Occipital lobe (tissue), 1 donor: ENCODE measurements at regions not wholly inside any gene's neighbourhood (a gene's known extent, or its start where the extent isn't known, plus 50 kb on each side); places are given as distances from the start of the nearest gene placed in this dataset.
"Not testable (repeated sequence)": the region's sequence is repeated elsewhere in the genome, so short reads cannot be mapped to it uniquely, and the experiment has no call there.

ENCODE experiments used
- DNase-seq: peaks from one replicate; lab custom pipeline; 2025; lab: John Stamatoyannopoulos, UW

DNA sequence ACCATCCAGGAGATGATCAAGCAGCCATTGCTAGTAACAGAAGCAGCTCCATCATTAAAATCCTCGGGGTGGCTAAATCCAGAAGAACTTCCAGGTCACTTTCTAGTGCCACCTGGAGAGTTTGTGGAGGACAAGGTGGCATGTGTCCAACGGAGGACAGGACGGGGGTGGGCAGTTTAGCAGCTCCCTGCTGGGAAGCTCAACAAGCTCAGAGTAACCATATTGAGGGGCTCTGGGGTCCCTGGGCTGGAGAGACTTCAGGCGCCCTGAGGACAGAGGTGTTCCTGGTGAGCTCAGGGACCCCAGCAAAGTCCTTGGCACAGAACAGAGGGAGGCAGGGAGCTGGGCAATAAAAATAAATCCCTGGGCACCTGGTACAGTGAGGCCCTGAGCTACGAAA lies 140.0 kb upstream of the FHL2 start:
- no peak for DNase-seq

DNA sequence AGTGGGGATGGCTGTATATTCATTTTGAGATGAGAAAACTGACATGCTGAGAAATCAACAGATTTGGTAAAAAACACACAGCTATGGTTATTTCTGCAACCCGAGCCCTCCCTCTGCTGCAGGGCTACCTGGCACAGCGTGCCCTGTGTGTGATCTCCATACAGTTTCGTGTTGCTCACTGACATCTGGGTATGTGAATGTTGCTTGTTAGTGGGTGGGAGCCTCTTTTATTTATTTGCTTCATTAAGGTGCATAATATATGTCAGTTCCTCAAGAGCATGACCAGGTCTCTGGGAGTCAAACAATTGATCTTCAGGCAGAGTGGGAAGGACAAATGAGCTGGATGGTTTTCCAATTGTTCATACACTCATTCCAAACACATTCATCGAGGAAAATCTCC lies 139.1 kb upstream of the FHL2 start:
- DNase-seq: no peak

DNA sequence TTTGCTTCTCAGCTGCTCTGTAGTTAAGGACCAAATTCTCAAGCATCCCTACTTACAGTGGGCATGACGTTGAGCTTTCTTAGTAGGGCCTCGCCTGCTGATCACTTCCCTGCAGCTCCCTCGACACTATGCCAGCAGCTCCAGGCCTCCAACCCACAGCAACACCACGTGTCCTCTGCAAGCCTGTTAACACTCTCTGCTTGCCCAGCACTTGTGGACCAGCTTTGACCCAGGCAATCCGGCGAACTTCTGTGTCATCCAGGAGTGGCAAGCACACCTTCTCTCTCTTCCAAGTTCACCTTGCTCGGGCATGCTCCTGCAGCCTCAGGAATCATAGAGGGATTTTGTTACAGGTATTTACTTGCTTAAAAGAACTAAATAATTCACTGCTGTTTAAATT lies 138.6 kb upstream of the FHL2 start:
- no peak for DNase-seq

DNA sequence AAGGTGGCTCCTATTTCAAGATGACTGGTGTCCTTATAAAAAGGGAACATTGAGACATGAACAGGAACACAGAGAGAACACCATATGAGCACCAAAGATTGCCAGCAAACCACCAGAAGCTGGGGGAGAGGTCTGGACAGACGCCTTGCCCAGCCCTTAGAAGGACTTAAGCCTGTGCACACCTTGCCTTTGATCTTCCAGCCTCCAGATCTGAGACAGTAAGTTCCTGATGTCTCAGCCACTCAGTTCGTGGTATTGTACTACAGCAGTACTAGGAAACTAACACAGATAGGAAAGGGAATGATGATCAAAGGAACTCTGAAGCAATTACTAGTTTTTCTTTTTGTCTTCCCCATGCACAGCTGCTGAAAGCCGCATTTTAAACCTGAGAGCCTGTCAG lies 137.3 kb upstream of the FHL2 start:
- DNase-seq: no peak

DNA sequence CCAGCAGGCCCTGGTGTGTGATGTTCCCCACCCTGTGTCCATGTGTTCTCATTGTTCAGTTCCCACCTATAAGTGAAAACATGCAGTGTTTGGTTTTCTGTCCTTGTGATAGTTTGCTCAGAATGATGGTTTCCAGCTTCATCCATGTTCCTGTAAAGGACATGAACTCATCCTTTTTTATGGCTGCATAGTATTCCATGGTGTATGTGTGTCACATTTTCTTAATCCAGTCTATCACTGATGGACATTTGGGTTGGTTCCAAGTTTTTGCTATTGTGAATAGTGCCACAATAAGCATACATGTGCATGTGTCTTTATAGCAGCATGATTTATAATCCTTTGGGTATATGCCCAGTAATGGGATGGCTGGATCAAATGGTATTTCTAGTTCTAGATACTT lies 130.4 kb upstream of the FHL2 start:
- DNase-seq: not testable (repeated sequence)

DNA sequence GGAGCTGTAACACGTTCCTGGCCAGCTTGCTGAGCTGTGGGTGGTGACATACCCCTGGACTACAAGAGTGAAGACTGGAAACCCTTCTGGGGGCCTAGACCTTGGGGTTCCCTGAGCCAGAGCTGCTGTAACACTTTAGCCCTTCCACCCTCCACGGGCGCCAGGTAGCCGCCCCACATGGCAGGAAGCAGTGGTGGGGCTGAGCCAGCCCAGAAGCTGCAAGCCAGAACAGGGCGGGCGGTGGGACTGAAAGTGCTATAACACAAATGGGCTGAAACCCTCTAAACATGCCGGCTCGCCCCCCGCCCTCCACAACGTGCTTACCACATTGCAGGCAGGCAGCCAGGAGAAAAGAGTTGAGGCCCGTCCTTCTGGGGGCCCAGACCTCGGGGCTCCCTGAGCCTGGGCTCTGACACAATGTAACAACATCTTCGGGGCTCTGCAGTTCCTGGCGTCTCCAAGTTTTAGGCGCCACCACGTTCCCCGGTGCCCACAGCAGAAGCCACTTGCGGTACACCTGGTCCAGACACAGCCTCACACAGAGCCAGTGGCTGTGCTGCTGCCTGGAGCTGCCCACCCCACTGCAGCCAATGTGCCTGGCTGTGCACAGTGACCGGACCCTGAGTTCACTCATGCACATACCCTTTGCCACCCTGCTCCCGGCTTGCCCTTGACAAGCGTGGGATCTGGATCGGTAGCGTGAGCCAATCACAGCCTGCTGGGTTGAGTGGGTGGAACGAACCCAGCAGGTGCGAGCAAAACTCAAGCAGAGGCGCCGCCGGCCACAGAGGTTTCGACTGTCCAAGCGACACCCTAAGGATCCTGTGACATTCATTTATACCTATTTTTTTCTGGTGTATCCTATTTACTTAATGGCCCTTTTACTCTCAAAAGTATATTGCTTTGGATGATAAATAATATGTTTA lies 127.4 kb upstream of the FHL2 start:
- no peak for DNase-seq

DNA sequence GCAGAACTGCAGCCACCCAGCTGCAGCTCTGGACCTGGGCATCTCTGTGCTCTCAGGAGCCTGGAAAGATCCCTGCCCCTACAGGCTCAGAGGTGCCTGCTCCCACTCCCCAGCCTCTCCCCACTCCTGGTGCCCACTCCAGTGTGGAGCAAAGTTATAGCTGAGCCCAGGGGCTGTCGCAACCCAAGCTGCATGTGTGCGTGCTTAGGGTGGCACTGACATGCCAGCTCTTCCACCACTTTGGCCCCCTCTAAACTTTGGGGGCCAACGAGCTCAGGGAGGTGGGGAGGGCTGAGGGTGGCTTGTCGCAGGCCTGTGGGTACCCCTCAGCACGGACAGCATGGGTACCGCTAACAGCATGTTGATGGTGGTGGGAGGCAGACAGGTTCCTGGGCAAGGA lies 126.3 kb upstream of the FHL2 start:
- no peak for DNase-seq

DNA sequence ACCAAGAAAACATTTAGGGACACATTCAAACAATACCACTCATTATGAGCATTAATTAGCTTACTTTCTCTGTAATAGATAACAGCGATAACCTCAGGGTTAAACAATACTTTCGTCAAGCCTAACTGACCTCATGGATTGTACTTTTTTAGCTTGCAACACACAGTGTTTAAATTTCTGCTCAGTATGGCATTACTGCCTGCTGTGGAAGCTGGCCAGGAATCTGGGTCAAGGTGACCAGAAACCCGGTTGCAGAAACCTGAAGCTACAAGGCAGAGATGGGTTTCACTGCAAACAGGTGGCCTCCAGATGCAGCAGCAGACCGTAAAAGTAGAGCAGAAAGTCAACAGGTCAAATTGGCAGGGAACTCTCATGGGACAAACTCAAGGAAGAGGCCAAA lies 123.8 kb upstream of the FHL2 start:
- DNase-seq: no peak

DNA sequence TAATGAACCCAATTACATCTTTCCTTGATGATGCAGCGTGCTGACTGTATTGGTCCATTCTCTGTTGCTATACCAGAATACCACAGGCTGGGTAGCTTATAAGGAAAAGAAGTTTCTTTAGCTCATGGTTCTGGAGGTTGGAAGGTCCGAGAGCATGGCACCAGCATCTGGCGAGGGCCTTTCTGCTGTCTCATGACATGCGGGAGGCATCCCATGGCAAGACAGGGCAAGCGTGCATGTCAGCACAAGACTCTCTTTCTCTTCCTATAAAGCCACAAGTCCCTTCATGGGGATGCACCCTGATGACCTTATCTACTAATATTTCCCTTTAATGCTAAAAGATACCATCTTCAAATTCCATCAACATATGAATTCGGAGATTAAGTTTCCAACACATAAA lies 122.8 kb upstream of the FHL2 start:
- no peak for DNase-seq

DNA sequence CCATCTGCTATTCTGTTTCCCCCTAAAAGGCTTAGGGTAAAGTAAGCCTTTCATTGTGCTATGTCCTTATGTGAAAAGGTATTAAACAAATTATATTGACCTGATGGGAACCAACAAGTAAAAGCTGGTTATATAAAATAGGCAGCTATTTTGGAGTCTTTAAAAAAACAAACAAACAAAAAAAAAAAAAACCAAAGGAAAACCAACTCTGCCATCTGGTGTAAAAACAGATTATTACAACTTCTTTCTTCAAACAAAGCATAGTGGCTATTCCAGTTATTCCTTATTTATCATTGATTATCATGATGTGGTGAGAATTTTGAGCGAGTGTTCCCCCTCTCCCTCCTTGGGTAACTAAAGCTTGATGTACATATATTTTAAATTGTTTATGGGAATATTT lies 122.3 kb upstream of the FHL2 start:
- DNase-seq: no peak

DNA sequence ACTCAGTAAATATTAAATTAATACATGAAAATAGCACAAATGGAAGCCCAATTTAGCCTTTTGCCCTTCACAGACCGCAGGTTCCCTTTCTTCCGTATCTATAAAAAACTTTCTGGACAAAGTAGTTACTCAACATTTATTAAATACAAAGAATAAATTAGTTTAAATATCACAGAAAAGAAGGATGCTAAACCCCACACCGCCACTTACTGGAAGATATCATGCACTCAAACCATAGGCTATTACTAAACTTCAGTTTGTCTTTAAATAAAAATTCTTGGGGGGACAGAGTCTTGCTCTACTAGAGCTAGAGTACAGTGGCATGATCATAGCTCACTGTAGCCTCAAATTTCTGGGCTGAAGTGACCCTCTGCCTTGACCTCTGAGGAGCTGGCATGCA lies 120.7 kb upstream of the FHL2 start:
- no peak for DNase-seq

DNA sequence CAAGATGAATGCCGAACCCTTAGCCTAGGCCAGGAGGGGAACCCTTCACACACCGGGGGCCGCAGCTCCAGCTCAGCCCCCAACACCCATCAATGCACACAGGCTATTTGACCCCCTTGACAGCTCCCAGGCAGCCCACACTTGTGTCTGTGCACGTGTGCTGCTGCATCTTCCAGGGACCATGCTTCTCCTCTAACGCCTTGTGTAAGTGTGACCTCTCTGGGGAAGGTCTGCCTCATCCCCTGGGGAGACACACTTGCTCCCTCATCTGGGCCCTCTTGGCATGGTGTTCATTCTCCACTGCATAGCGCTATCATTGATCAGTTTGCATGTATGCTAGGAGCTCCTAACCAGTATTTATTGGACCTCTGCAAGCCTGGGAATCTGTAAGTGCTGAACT lies 120.0 kb upstream of the FHL2 start:
- no peak for DNase-seq

DNA sequence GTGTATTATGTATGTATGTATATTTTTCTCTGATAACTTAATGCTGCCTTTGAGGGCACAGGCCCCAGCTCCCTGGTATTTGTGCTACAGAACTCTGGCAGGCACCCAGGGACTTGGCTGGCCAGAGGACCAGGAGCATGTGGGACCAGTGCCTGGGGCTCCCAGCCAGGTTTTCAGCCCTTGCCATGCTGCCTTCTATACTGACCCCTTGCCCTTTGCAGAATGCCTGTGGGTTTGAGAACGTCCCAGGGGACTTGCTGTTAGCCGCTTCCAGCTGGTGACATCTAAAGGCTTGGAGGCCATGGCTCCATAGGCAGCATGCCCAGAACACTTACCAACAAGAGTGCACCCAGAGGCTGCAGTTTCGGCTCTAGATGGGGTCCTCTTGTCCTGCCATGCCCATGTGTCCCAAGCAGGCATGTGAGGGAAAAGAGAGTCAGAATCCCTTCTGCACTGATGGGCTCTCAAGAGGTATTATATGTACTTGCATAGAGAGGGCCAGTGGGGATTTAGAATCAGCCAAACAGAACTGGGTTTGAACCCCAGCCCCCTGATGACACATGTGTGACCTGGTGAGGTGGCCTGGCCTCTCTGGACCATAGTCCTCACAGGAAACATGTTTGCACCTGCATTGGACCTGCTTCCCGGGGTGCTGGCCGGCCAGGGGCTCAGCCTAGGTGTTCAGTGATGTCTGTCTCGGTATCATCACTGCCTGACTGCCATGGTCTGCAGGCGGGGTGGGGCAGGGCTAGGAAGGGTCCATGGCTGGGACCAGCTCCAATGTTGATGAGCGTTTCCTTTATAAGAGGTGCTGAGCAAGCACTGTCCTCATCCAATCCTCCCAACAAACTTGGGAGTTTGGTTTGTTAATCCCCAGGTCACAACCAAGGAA lies 119.2 kb upstream of the FHL2 start:
- DNase-seq: no peak

DNA sequence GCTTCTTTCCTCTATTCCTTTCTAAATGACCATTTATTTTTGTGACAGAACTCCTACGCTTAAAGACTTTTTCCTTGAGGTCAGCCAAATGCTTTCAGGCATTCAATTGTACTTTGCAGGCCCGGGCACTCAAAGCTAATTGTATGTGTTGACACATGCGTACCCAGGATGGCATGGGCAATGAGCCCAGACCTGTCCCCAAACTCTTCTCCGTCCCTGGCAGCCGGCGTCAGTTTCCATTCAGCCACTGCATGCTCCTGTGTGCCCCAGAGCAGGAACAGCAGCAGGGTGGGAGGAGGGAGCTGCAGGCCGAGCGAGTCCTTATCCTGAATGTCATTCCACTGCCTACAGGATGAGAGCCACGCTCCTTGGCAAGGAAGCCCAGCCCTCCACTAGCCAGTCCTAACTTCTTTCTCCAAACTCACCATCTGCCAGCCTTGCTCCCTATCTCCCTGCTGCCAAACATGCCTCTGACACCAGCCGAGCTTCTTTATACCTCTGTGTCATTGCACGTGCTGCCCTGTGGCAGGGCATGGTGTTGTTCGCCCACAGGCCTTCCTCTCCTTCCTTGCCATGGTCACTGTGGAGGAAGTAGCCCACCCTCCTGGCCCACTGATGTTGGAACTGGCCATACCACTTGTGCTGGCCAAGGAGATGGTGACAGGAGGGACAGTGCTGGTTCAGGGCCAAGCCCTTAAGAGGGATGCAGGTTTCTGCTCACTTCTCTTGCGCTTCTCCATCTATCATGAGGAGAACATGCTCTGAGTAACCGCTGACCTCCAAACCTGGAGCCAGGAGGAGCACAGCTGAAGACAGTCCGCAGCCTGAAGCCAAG lies 116.9 kb upstream of the FHL2 start:
- DNase-seq: no peak

DNA sequence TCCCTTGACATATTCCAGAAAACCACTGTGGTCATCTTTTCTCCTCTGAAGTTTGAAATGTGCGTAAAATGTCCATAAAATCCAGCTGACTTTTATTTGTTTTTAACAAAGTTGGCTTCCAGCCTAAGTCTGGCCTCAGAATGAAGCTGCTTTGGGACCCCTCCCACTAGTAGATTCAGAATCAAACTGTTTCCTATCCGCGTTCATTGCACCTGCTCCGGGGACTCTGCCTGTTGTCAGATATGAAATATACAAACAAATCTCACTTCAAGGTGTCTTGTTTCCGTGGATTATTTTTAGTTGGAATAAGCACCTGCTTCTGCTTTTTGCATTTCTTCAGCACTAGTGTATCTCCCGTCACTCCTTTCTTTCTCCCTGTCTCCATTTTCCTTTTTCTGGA lies 115.7 kb upstream of the FHL2 start:
- no peak for DNase-seq

DNA sequence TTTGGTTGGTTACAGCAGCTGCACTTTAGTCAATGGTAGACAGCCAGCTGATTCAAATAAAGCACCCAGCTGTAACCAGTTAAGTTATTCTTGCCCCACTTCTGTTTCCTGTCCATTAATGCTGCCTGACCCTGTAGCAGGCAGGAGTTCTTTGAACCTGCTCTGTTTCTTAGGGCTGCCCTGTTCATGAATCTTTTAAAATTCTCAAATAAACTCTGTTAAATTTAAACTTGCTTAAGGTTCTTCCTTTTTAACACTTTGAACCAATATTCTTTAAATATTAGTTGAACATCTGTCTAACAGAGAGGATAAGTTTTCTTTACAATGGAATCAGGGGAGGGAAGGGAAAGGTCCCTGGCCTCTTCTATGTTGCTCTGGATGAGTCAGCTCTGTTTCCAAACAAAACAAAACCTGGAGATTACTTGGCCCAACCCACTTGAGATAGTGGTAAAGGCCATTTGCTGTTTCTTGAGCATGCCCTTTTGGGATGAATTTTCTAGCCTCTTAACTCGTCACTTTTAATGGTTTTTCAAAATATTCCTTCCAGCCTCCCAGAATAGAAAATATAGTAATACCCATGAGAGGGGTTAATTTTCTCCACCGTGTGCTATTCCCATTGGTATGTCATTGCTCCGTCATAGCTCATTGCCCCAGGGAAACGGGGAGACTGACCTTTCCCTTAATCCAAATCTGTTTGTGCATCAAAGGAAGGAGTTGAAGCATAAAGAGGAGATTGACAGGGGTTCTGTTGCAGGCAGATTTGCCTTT lies 112.1 kb upstream of the FHL2 start:
- no peak for DNase-seq

DNA sequence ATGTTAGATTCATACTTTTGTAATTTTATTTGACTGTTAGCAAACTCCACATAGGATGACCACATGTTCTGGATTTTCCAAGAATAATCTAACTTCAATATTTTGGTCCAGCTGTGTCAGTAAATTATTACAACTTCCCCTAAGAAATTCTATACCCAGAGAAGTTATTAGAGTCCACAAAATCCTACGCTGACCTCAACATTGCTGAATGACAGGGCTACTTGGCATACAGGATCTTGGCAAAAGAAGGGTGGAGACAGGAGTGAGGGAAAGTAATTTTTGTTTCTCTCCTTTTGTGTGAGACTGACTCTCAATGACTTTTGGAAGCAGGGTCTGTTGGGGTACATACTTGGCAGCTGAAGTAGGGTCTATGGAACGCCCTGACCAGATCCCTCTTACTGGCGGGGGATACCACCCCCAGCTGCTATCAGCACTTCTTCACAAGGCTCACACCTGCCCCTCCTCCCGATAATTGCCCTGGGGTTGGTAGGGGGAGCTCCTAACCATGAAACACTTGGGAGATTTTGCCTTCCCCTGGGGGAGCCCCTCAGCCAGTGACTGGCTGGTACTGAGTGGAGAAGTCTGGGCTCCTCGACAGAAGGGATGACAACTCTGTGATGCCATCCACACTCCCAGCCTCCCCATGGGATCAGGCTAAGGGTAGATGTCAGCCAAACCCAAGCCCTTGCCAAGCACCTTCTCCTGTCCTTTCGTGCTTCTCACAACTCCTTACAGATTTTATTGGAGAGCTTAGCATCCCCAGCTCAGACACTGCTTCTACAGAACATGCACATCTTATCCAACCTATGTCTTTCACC lies 110.6 kb upstream of the FHL2 start:
- no peak for DNase-seq

DNA sequence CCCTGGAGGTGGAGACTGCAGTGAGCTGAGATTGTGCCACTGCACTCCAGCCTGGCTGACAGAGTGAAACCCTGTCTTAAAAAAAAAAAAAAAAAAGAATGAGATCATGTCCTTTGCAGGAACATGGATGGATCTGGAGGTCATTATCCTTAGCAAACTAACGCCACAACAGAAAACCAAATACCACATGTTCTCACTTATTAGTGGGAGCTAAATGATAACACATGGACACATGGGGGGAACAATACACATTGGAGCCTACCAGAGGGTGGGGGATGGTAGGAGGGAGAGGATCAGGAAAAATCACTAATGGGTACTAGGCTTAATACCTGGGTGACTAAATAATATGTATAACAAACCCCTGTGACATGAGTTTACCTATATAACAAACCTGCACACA lies 108.0 kb upstream of the FHL2 start:
- DNase-seq: not testable (repeated sequence)

DNA sequence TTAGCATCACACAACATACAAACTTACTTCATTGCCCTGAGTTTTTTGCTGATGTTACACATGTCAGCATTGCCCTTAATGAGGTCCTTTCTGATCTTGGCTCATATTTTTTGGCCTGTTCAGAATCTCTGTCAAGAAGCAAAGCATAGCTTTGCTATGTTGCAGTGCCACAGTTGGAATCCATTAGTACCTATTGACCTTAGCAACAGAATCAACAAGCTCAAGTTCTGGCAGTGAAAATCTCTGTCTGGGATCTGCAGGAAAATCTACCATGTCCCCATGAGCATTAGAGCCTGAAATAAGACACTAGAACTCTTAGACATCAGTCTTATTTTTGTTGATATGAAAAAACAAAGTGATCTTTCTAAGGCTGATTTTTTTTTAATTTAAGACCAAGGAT lies 105.6 kb upstream of the FHL2 start:
- DNase-seq: no peak
